Calu3 (cell line): ENCODE measurements at regions not wholly inside any gene's neighbourhood (a gene's known extent, or its start where the extent isn't known, plus 50 kb on each side); places are given as distances from the start of the nearest gene placed in this dataset.

ENCODE experiments used
- BruUV-seq: library from RNA; stranded (reverse); fragments of 400-500 nt; replicated peaks from 2 replicates; lab custom pipeline; 2021; lab: Mats Ljungman, UMichigan
- CTCF ChIA-PET: fragments of 300-600 bp; sonication (Branson Sonifier 250); formaldehyde crosslinking; loops from one replicate; lab custom pipeline; 2022; ENCODE audit warnings: antibody characterized with exemption; lab: Charles Lee
- DNase-seq: peaks from one replicate; pipeline ENCODE4 v3.0.0; 2022
- H3K27ac Mint-ChIP-seq: one replicate; pipeline ENCODE4 v1.8.0; 2022; ENCODE audit warnings: mixed read lengths; ENCODE audit not compliant: unreplicated experiment
- H3K27me3 Mint-ChIP-seq: one replicate; pipeline ENCODE4 v1.8.0; 2022; ENCODE audit warnings: mixed read lengths; ENCODE audit not compliant: unreplicated experiment
- H3K36me3 Mint-ChIP-seq: one replicate; pipeline ENCODE4 v1.8.0; 2022; ENCODE audit warnings: mild to moderate bottlenecking, moderate library complexity, mixed read lengths; ENCODE audit not compliant: insufficient read depth, unreplicated experiment
- H3K4me1 Mint-ChIP-seq: one replicate; pipeline ENCODE4 v1.8.0; 2022; ENCODE audit warnings: mild to moderate bottlenecking, low read depth, mixed read lengths; ENCODE audit not compliant: unreplicated experiment
- H3K4me3 Mint-ChIP-seq: one replicate; pipeline ENCODE4 v1.8.0; 2022; ENCODE audit warnings: mild to moderate bottlenecking, low read depth, moderate library complexity, mixed read lengths; ENCODE audit not compliant: unreplicated experiment
- H3K9me3 Mint-ChIP-seq: one replicate; pipeline ENCODE4 v1.8.0; 2022; ENCODE audit warnings: low read depth, mixed read lengths; ENCODE audit not compliant: unreplicated experiment
- intact Hi-C: fragments of 100-400 bp; cut with micrococcal nuclease; formaldehyde crosslinking; loops from one replicate; pipeline ENCODE4 v1.10.0; 2022; ENCODE audit not compliant: unreplicated experiment
- TF ChIP-seq, protein P1 (sequence below): fragments of 200-600 bp; IDR thresholded peaks from one replicate; pipeline ENCODE4 v1.8.0; 2022; ENCODE audit warnings: antibody characterized with exemption; ENCODE audit not compliant: unreplicated experiment

DNA sequence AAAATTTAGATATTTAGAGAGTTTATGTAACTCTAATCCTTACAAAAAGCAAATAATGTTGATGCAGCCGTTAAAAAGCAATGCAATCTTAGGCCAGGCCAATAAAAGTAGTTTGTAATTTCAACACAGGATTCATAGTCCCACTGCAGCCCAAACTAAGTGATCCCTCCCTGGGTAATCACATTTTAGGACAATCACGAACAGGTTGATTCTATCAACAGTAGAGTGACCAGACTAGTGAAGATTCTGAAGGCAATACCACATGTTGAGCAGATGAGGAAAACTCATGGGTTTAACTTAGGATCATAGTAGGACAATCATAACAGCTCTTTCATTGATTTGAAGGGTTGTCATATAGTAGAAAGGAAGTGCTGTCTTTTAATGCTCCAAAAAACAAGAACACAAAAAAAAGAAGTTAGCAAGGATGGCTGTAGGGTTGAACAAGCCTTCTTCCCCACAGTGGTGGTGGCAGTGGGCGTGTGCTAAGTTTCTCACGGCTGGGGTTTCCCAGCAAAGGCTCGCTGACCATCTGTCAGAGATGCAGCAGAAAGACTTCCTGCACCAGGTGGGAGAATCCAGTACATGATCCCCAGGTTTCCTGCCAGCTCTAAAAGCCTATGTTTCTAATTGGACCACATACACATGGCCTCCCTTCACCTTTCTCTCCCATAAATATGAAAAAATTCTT lies 212.2 kb downstream of the CHRM2 start:
- CTCF ChIA-PET: no interaction called here
- BruUV-seq: no TSS peak
- TF ChIP-seq, protein P1, sequence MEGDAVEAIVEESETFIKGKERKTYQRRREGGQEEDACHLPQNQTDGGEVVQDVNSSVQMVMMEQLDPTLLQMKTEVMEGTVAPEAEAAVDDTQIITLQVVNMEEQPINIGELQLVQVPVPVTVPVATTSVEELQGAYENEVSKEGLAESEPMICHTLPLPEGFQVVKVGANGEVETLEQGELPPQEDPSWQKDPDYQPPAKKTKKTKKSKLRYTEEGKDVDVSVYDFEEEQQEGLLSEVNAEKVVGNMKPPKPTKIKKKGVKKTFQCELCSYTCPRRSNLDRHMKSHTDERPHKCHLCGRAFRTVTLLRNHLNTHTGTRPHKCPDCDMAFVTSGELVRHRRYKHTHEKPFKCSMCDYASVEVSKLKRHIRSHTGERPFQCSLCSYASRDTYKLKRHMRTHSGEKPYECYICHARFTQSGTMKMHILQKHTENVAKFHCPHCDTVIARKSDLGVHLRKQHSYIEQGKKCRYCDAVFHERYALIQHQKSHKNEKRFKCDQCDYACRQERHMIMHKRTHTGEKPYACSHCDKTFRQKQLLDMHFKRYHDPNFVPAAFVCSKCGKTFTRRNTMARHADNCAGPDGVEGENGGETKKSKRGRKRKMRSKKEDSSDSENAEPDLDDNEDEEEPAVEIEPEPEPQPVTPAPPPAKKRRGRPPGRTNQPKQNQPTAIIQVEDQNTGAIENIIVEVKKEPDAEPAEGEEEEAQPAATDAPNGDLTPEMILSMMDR: no peak
- H3K27ac Mint-ChIP-seq: no peak overlapping the region
- intact Hi-C loops: no loop called here
- H3K27me3 Mint-ChIP-seq: no peaks in the 10 kb centered on the region
- H3K4me3 Mint-ChIP-seq: no peak overlapping the region
- H3K36me3 Mint-ChIP-seq: no peaks in the 10 kb centered on the region
- H3K4me1 Mint-ChIP-seq: no peaks in the 10 kb centered on the region
- DNase-seq: no peak
- peaks cover 12% of the 10 kb centered on the region for H3K9me3 Mint-ChIP-seq

DNA sequence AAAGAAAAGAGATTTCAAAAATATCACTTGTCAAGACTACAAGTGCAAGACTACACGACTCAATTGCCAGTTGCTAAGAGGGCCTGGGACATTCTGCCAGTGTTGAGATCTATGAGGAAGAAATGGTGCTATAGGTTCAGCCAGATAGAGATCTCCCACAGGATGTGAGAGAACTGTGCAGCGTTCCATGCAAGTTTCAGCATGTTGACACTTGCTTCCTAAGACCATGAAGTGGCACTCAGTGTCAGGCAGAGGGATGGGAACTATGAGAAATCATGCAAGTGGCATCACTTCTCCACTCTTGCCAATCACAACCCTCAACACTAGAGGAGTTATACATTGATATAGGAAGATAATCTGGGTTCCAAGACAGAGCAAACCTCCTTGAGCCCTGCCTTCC lies 210.3 kb downstream of the CHRM2 start:
- intact Hi-C loops: no loop called here
- H3K4me1 Mint-ChIP-seq: no peaks in the 10 kb centered on the region
- CTCF ChIA-PET: no interaction called here
- no peaks in the 10 kb centered on the region for H3K36me3 Mint-ChIP-seq
- no peaks in the 10 kb centered on the region for H3K27me3 Mint-ChIP-seq
- no peak overlapping the region for H3K4me3 Mint-ChIP-seq
- no peak for DNase-seq
- no peak overlapping the region for H3K27ac Mint-ChIP-seq
- peaks cover 12% of the 10 kb centered on the region for H3K9me3 Mint-ChIP-seq
- BruUV-seq: no TSS peak
- TF ChIP-seq, protein P1: no peak

DNA sequence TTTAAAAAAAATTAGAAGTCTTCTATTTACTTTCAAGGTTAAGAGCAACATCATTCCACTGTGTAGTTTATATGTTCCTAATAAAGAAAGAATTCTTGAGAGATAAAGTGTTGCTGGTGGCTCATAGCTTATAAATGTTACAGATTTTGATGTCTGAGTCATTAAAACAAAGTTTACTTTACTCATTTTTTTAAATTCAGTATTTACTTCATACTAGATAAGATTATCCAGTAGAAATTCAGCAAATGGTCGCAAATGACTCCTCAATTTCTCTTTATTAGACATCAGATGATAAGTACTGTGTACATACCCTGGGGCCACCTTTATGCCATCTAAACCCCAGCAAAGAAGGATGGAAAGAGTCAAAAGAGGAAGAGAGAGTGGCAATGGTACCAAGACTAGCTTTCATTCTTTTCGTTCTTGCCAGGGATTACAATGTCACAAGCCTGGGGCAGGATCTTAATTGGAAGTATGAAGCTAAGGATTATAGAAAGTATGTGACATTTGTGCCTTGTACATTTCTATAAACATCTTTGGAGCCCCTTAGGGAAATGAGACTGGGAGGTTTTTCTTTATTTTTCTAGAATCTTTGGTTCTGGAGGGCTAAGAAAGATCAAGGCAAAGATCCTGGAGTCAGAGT lies 206.1 kb downstream of the CHRM2 start:
- Mint-ChIP-seq H3K9me3 (peaks cover 14% of the 10 kb centered on the region), H3K4me3 (no peak overlapping the region), H3K36me3 (no peaks in the 10 kb centered on the region), H3K4me1 (no peaks in the 10 kb centered on the region), H3K27ac (no peak overlapping the region), H3K27me3 (no peaks in the 10 kb centered on the region)
- CTCF ChIA-PET: no interaction called here
- BruUV-seq: no TSS peak
- intact Hi-C loops: no loop called here
- TF ChIP-seq, protein P1: no peak
- no peak for DNase-seq

DNA sequence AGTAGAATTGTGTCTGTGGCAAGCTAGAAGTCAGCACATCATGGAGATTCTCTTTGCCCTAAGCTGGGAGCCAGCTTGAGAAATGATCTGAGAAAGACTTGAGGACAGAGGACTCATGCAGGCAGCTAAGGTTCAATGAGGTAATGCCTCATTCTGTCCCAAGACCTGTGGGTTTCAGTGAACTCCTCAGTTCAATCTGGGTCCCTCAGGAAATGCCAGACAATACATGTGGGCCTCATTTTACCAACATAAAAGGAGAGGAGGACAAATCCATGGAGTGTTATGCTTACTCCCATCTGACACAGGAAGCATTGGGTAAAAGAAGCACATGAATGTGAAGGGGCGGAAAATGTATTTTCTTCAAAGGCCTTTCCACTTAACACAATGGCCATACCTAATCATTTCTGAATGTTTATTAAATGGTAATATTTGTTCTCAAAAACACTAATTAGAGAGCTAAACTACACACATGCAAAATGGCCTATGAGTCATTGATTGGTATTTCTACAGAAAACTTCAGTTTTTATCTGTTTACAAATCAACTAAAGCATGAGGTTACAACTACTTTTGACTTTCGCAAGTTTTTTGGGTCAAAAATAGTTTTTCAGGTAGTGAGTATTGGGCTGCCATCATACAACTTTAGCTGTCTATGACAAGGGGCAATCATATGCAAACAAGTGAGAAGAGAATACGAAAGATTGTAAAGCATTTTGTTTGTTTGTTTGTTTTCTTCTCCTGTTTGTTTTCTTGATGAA lies 205.3 kb downstream of the CHRM2 start:
- BruUV-seq: no TSS peak
- no peak for DNase-seq
- CTCF ChIA-PET: no interaction called here
- no peak overlapping the region for H3K4me3 Mint-ChIP-seq
- no peaks in the 10 kb centered on the region for H3K27me3 Mint-ChIP-seq
- TF ChIP-seq, protein P1: no peak
- peaks cover 11% of the 10 kb centered on the region for H3K9me3 Mint-ChIP-seq
- intact Hi-C loops: no loop called here
- no peak overlapping the region for H3K27ac Mint-ChIP-seq
- H3K36me3 Mint-ChIP-seq: no peaks in the 10 kb centered on the region
- H3K4me1 Mint-ChIP-seq: no peaks in the 10 kb centered on the region
